ENCODE measurements at regions not wholly inside any gene's neighbourhood (a gene's known extent, or its start where the extent isn't known, plus 50 kb on each side); places are given as distances from the start of the nearest gene placed in this dataset.

DNA sequence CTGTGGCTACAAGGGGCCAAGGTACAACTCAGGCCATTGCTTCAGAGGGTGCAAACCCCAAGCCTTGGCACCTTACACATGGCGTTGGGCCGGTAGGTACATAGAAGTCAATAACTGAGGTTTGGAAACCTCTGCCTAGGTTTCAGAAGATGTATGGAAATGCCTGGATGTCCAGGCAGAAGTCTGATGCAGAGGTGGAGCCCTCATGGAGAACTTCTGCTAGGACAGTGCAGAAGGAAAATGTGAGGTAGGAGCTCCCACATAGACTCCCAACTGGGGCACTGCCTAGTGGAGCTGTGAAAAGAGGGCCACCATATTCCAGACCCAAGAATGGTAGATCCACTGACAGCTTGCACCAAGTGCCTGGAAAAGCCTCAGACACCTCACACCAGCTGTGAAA is 92.1 kb upstream of the SFRP2 start:
- TF ChIP-seq, protein P1, sequence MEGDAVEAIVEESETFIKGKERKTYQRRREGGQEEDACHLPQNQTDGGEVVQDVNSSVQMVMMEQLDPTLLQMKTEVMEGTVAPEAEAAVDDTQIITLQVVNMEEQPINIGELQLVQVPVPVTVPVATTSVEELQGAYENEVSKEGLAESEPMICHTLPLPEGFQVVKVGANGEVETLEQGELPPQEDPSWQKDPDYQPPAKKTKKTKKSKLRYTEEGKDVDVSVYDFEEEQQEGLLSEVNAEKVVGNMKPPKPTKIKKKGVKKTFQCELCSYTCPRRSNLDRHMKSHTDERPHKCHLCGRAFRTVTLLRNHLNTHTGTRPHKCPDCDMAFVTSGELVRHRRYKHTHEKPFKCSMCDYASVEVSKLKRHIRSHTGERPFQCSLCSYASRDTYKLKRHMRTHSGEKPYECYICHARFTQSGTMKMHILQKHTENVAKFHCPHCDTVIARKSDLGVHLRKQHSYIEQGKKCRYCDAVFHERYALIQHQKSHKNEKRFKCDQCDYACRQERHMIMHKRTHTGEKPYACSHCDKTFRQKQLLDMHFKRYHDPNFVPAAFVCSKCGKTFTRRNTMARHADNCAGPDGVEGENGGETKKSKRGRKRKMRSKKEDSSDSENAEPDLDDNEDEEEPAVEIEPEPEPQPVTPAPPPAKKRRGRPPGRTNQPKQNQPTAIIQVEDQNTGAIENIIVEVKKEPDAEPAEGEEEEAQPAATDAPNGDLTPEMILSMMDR (IDR thresholded peaks at IDR 0.05), result no peak
- TF ChIP-seq SIN3A (IDR thresholded peaks at IDR 0.05; ENCODE audit: borderline replicate concordance, insufficient read depth, low read depth, low read length) (no peak), POLR2AphosphoS5 (IDR thresholded peaks at IDR 0.05; ENCODE audit: low read depth, low read length) (no peak)
